ENCODE measurements at regions not wholly inside any gene's neighbourhood (a gene's known extent, or its start where the extent isn't known, plus 50 kb on each side); places are given as distances from the start of the nearest gene placed in this dataset.

DNA sequence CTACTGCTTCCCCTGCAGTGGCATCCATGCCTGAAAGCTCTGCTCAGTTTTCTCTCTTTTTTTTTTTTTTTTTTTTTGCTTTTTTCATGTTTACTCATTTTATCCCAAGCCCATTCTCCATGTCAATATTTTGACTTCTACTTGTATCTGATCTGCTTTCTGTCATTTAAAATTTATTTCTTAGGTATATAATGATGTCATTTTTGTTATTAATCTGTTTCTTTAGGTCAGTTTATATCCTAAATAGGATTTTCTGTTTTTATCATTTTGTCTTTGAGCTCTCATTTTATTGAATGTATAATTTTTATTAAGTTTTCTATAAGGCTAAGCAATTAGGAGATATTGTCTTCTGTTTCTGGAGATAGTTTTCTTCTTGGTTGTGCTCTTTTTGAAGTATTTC is 138.5 kb upstream of the PMEPA1 start (continued):
- TF ChIP-seq REST (IDR thresholded peaks at IDR 0.05; ENCODE audit: unreplicated experiment) (no peak), EZH2 (IDR thresholded peaks at IDR 0.05; ENCODE audit: low read depth, unreplicated experiment) (no peak), POLR2AphosphoS5 (IDR thresholded peaks at IDR 0.05; ENCODE audit: low read depth) (no peak), ZNF114 (CRISPR knock-in tag; IDR thresholded peaks at IDR 0.05) (no peak), EZH2phosphoT487 (IDR thresholded peaks at IDR 0.05; ENCODE audit: unreplicated experiment) (no peak)
- TF ChIP-seq, protein P1, sequence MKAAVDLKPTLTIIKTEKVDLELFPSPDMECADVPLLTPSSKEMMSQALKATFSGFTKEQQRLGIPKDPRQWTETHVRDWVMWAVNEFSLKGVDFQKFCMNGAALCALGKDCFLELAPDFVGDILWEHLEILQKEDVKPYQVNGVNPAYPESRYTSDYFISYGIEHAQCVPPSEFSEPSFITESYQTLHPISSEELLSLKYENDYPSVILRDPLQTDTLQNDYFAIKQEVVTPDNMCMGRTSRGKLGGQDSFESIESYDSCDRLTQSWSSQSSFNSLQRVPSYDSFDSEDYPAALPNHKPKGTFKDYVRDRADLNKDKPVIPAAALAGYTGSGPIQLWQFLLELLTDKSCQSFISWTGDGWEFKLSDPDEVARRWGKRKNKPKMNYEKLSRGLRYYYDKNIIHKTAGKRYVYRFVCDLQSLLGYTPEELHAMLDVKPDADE (IDR thresholded peaks at IDR 0.05): no peak

DNA sequence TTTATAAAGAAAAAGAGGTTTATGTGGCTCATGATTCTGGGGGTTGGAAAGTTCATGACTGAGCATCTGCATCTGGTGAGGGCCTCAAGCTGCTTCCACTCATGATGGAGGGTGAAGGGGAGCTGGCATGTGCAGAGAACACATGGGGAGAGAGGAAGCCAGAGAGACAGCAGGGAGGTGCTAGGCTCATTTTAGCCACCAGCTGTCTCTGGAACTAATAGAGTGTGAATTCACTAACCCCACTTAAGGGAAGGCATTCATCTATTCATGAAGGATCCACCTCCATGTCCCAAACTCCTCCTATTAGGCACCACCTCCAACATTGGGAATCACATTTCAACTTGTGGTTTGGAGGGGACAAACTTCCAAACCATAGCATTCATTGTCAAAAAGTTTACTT is 137.3 kb upstream of the PMEPA1 start:
- H3K4me3 Mint-ChIP-seq: no peak overlapping the region
- no peak overlapping the region for H3K27ac Mint-ChIP-seq
- H3K79me2 ChIP-seq (replicated peaks; ENCODE audit: insufficient read depth): no peaks in the 10 kb centered on the region
- H3K27me3 Mint-ChIP-seq (ENCODE audit: insufficient read depth, low read depth, poor library complexity): peaks cover 3% of the 10 kb centered on the region
- H2AFZ ChIP-seq: 0 out of 2 replicates have a peak overlapping the region, but pooled peaks have one; percentile 43
- no peaks in the 10 kb centered on the region for H3K36me3 Mint-ChIP-seq (ENCODE audit: low read depth)
- H3F3A ChIP-seq (replicated peaks; ENCODE audit: low read depth): no peaks in the 10 kb centered on the region
- ATAC-seq (no peak), DNase-seq (ENCODE audit: low spot score) (no peak)
- H3K4me3 ChIP-seq: no peak overlapping the region
- H3K9me2 ChIP-seq (ENCODE audit: insufficient read depth): no peaks in the 10 kb centered on the region
- H3K4me1 Mint-ChIP-seq: no peaks in the 10 kb centered on the region
- H3K27ac ChIP-seq (ENCODE audit: low read depth): no peak overlapping the region
- no peaks in the 10 kb centered on the region for H3K9me3 Mint-ChIP-seq
- H3K36me3 ChIP-seq (ENCODE audit: insufficient read depth): no peaks in the 10 kb centered on the region
- H3K27me3 ChIP-seq (ENCODE audit: insufficient read depth): no peaks in the 10 kb centered on the region
- no peaks in the 10 kb centered on the region for H3K4me1 ChIP-seq (ENCODE audit: insufficient read depth)
- no peak overlapping the region for H3K4me2 ChIP-seq
- H4K20me1 ChIP-seq (replicated peaks; ENCODE audit: insufficient read depth): no peaks in the 10 kb centered on the region
- TF ChIP-seq, protein P1 (IDR thresholded peaks at IDR 0.05): no peak
- no peak for TF ChIP-seq ZNF331 (CRISPR knock-in tag; IDR thresholded peaks at IDR 0.05; ENCODE audit: low read depth)
- TF ChIP-seq POLR2AphosphoS5 (IDR thresholded peaks at IDR 0.05; ENCODE audit: low read depth): no peak
- TF ChIP-seq, protein P2, sequence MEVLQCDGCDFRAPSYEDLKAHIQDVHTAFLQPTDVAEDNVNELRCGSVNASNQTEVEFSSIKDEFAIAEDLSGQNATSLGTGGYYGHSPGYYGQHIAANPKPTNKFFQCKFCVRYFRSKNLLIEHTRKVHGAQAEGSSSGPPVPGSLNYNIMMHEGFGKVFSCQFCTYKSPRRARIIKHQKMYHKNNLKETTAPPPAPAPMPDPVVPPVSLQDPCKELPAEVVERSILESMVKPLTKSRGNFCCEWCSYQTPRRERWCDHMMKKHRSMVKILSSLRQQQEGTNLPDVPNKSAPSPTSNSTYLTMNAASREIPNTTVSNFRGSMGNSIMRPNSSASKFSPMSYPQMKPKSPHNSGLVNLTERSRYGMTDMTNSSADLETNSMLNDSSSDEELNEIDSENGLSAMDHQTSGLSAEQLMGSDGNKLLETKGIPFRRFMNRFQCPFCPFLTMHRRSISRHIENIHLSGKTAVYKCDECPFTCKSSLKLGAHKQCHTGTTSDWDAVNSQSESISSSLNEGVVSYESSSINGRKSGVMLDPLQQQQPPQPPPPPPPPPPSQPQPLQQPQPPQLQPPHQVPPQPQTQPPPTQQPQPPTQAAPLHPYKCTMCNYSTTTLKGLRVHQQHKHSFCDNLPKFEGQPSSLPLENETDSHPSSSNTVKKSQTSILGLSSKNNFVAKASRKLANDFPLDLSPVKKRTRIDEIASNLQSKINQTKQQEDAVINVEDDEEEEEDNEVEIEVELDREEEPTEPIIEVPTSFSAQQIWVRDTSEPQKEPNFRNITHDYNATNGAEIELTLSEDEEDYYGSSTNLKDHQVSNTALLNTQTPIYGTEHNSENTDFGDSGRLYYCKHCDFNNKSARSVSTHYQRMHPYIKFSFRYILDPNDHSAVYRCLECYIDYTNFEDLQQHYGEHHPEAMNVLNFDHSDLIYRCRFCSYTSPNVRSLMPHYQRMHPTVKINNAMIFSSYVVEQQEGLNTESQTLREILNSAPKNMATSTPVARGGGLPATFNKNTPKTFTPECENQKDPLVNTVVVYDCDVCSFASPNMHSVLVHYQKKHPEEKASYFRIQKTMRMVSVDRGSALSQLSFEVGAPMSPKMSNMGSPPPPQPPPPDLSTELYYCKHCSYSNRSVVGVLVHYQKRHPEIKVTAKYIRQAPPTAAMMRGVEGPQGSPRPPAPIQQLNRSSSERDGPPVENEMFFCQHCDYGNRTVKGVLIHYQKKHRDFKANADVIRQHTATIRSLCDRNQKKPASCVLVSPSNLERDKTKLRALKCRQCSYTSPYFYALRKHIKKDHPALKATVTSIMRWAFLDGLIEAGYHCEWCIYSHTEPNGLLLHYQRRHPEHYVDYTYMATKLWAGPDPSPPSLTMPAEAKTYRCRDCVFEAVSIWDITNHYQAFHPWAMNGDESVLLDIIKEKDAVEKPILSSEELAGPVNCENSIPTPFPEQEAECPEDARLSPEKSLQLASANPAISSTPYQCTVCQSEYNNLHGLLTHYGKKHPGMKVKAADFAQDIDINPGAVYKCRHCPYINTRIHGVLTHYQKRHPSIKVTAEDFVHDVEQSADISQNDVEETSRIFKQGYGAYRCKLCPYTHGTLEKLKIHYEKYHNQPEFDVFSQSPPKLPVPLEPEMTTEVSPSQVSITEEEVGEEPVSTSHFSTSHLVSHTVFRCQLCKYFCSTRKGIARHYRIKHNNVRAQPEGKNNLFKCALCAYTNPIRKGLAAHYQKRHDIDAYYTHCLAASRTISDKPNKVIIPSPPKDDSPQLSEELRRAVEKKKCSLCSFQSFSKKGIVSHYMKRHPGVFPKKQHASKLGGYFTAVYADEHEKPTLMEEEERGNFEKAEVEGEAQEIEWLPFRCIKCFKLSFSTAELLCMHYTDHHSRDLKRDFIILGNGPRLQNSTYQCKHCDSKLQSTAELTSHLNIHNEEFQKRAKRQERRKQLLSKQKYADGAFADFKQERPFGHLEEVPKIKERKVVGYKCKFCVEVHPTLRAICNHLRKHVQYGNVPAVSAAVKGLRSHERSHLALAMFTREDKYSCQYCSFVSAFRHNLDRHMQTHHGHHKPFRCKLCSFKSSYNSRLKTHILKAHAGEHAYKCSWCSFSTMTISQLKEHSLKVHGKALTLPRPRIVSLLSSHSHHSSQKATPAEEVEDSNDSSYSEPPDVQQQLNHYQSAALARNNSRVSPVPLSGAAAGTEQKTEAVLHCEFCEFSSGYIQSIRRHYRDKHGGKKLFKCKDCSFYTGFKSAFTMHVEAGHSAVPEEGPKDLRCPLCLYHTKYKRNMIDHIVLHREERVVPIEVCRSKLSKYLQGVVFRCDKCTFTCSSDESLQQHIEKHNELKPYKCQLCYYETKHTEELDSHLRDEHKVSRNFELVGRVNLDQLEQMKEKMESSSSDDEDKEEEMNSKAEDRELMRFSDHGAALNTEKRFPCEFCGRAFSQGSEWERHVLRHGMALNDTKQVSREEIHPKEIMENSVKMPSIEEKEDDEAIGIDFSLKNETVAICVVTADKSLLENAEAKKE (CRISPR knock-in tag; IDR thresholded peaks at IDR 0.05): no peak
- TF ChIP-seq EZH2 (IDR thresholded peaks at IDR 0.05; ENCODE audit: low read depth, unreplicated experiment): no peak
- TF ChIP-seq NANOG (IDR thresholded peaks at IDR 0.05; ENCODE audit: borderline replicate concordance): no peak
- TF ChIP-seq CTCF (conservative IDR thresholded peaks at IDR 0.05; ENCODE audit: low read depth in 2 of 2): no peak
- TF ChIP-seq JUNB (IDR thresholded peaks at IDR 0.05; ENCODE audit: unreplicated experiment): no peak
- no peak for TF ChIP-seq ZNF114 (CRISPR knock-in tag; IDR thresholded peaks at IDR 0.05)
